K562 (cell line): ENCODE measurements at regions not wholly inside any gene's neighbourhood (a gene's known extent, or its start where the extent isn't known, plus 50 kb on each side); places are given as distances from the start of the nearest gene placed in this dataset.

Experiments used
- CBFA2T3 ChIP-seq: fragments of 450-650 bp; IDR thresholded peaks from 2 replicates; pipeline ENCODE4 v1.6.1; 2017
- CTCF ChIP-seq, 3 experiments: IDR thresholded peaks in 2 of 3; conservative IDR thresholded peaks in 1 of 3; 2 replicates each; pipeline ENCODE4 v1.5.1; 2011 to 2012; ENCODE audit warnings: low read length in 3 of 3, mild to moderate bottlenecking in 3 of 3, control low read depth in 2 of 3, improper control_type of control experiment in 1 of 3, inconsistent platforms in 1 of 3, low read depth in 1 of 3, mixed read lengths in 1 of 3, moderate library complexity in 1 of 3; ENCODE audit not compliant: insufficient read depth in 2 of 3
- E2F6 ChIP-seq, 2 experiments: IDR thresholded peaks; 2 replicates each; pipeline ENCODE4 v1.6.1; 2011; ENCODE audit warnings: borderline replicate concordance in 1 of 2, control low read depth in 1 of 2, low read depth in 1 of 2, low read length in 1 of 2, mild to moderate bottlenecking in 1 of 2, mixed read lengths in 1 of 2, moderate library complexity in 1 of 2; ENCODE audit not compliant: insufficient read depth in 1 of 2, insufficient read length in 1 of 2, poor library complexity in 1 of 2, severe bottlenecking in 1 of 2; ENCODE audit errors: extremely low read depth in 1 of 2
- EP300 ChIP-seq: IDR thresholded peaks from 2 replicates; pipeline ENCODE4 v1.6.1; 2012; ENCODE audit warnings: low read length, improper control_type of control experiment
- EZH2 ChIP-seq: IDR thresholded peaks from 2 replicates; pipeline ENCODE4 v1.6.1; 2012; ENCODE audit warnings: low read depth, mild to moderate bottlenecking, inconsistent platforms, low read length, borderline replicate concordance
- FOS ChIP-seq: IDR thresholded peaks from 3 replicates; pipeline ENCODE4 v1.6.1; 2011; ENCODE audit not compliant: insufficient read length; ENCODE audit errors: extremely low read depth
- FOXM1 ChIP-seq, 2 experiments: fragments of 450-650 bp in 1 of 2; sonication (generic) in 1 of 2; formaldehyde crosslinking in 1 of 2; IDR thresholded peaks; 2 replicates each; pipeline versions ENCODE4 v1.6.1 to v1.9.0; 2017 to 2022; ENCODE audit warnings: low read depth in 2 of 2, mild to moderate bottlenecking in 2 of 2, missing genetic modification reagents in 1 of 2, moderate library complexity in 1 of 2
- GTF3C2 ChIP-seq: IDR thresholded peaks from 3 replicates; pipeline ENCODE4 v1.6.1; 2011; ENCODE audit warnings: borderline replicate concordance, mild to moderate bottlenecking, moderate library complexity; ENCODE audit not compliant: insufficient read length; ENCODE audit errors: extremely low read depth
- JUN ChIP-seq, 2 experiments: sonication (generic) in 1 of 2; formaldehyde crosslinking in 1 of 2; IDR thresholded peaks; 2 replicates each; pipeline versions ENCODE4 v1.6.1 to v1.8.0; 2012 to 2022; ENCODE audit warnings: borderline replicate concordance in 2 of 2, mild to moderate bottlenecking in 2 of 2, improper control_type of control experiment in 1 of 2, low read depth in 1 of 2, low read length in 1 of 2, missing genetic modification reagents in 1 of 2
- MGA ChIP-seq: fragments of 450-650 bp; IDR thresholded peaks from 2 replicates; pipeline ENCODE4 v1.6.1; 2016; ENCODE audit warnings: mild to moderate bottlenecking, moderate library complexity
- NCOA6 ChIP-seq: fragments of 450-650 bp; IDR thresholded peaks from 2 replicates; pipeline ENCODE4 v1.6.1; 2017; ENCODE audit warnings: mild to moderate bottlenecking
- POLR2AphosphoS5 ChIP-seq: IDR thresholded peaks from 2 replicates; pipeline ENCODE4 v1.6.1; 2011; ENCODE audit warnings: mild to moderate bottlenecking, low read depth, low read length, moderate library complexity; ENCODE audit not compliant: control insufficient read depth, insufficient read depth
- XRCC5 ChIP-seq: fragments of 200-400 bp; formaldehyde crosslinking; IDR thresholded peaks from 2 replicates; pipeline ENCODE4 v1.6.1; 2017; ENCODE audit warnings: low read depth, mild to moderate bottlenecking, low read length
- ZNF384 ChIP-seq: IDR thresholded peaks from 2 replicates; pipeline ENCODE4 v1.6.1; 2012; ENCODE audit warnings: low read depth, low read length, improper control_type of control experiment

- no peak for TF ChIP-seq GTF3C2
- no peak for TF ChIP-seq ZNF384
- TF ChIP-seq MGA = no peak
- no peak for TF ChIP-seq FOS
- TF ChIP-seq CBFA2T3 = no peak
- no peak for TF ChIP-seq CTCF (IDR thresholded peaks at IDR 0.05 in 2 of 3, conservative IDR thresholded peaks at IDR 0.05 in 1 of 3; ENCODE audit: insufficient read depth in 2 of 3, low read depth in 1 of 3, low read length in 3 of 3)
- TF ChIP-seq JUN (IDR thresholded peaks at IDR 0.05; ENCODE audit: borderline replicate concordance, low read depth, low read length) = no peak
- TF ChIP-seq JUN (CRISPR knock-in tag; IDR thresholded peaks at IDR 0.05; ENCODE audit: borderline replicate concordance) = no peak
- no peak for TF ChIP-seq FOXM1 (IDR thresholded peaks at IDR 0.05; ENCODE audit: low read depth)
- no peak for TF ChIP-seq FOXM1 (CRISPR knock-in tag; IDR thresholded peaks at IDR 0.05; ENCODE audit: low read depth)
- TF ChIP-seq NCOA6 = no peak
- no peak for TF ChIP-seq XRCC5
- TF ChIP-seq E2F6 (IDR thresholded peaks at IDR 0.05; ENCODE audit: borderline replicate concordance in 1 of 2, extremely low read depth in 1 of 2, insufficient read depth in 1 of 2, insufficient read length in 1 of 2, low read depth in 1 of 2, low read length in 1 of 2, poor library complexity in 1 of 2, severe bottlenecking in 1 of 2) = no peak
- no peak for TF ChIP-seq POLR2AphosphoS5
- no peak for TF ChIP-seq EZH2
- TF ChIP-seq EP300 = no peak
These were observed 867.2 kb downstream of the BCL11B start for GRCh38 chr14:98404811-98405210.
